Sigmoid colon (tissue), 6 donors: ENCODE measurements at regions not wholly inside any gene's neighbourhood (a gene's known extent, or its start where the extent isn't known, plus 50 kb on each side); places are given as distances from the start of the nearest gene placed in this dataset.

Experiments used
- DNase-seq: peaks from one replicate; pipeline ENCODE4 v3.0.0-alpha.2; 2019
- H3K27ac ChIP-seq, 4 donors: fragments of 200-600 bp; sonication (generic); one replicate each; pipeline ENCODE4 v1.5.1; 2016 to 2019; ENCODE audit warnings: mild to moderate bottlenecking in 1 of 4
- H3K27me3 ChIP-seq, 3 donors: fragments of 200-600 bp; sonication (generic); one replicate each; pipeline ENCODE4 v1.5.1; 2019; ENCODE audit warnings: mild to moderate bottlenecking in 1 of 3
- H3K36me3 ChIP-seq, 4 donors: fragments of 200-600 bp; sonication (generic); one replicate each; pipeline ENCODE4 v1.5.1; 2016 to 2019
- H3K4me1 ChIP-seq, 4 donors: fragments of 200-600 bp; sonication (generic); one replicate each; pipeline ENCODE4 v1.5.1; 2017 to 2019
- H3K4me3 ChIP-seq, 4 donors: fragments of 200-600 bp; sonication (generic); one replicate each; pipeline ENCODE4 v1.5.1; 2017 to 2019; ENCODE audit warnings: mild to moderate bottlenecking in 2 of 4, moderate library complexity in 1 of 4
- H3K9me3 ChIP-seq, 4 donors: fragments of 200-600 bp in 3 of 4; sonication (generic) in 3 of 4; one replicate each; pipeline versions ENCODE4 v1.5.1 to v1.6.1; 2013 to 2019
- CTCF ChIP-seq, 4 experiments: fragments of 450-650 bp in 3 of 4; fragments of 200-600 bp in 1 of 4; IDR thresholded peaks; one replicate each; pipeline ENCODE4 v1.5.1; 2016 to 2019; ENCODE audit warnings: antibody characterized with exemption in 4 of 4, mild to moderate bottlenecking in 3 of 4, moderate library complexity in 2 of 4
- EP300 ChIP-seq, 4 donors: sonication (generic); formaldehyde crosslinking; IDR thresholded peaks; one replicate each; pipeline ENCODE4 v1.6.1; 2017; ENCODE audit warnings: antibody characterized with exemption in 4 of 4
- POLR2A ChIP-seq, 2 donors: fragments of 450-650 bp; IDR thresholded peaks; one replicate each; pipeline ENCODE4 v1.6.1; 2016; ENCODE audit warnings: antibody characterized with exemption in 2 of 2, mild to moderate bottlenecking in 2 of 2, moderate library complexity in 2 of 2
- POLR2AphosphoS5 ChIP-seq, 4 donors: sonication (generic); formaldehyde crosslinking; IDR thresholded peaks; one replicate each; pipeline ENCODE4 v1.6.1; 2017; ENCODE audit warnings: antibody characterized with exemption in 4 of 4
- WGBS, 2 donors: extraction: QIAGEN DNeasy Blood & Tissue Kit; methylation state at CpG; one replicate each; pipeline ENCODE4 v1.1.7; 2013; 5-methylcytosine and 5-hydroxymethylcytosine counted together
- intact Hi-C: fragments of 100-400 bp; cut with DNase I; formaldehyde crosslinking; loops from one replicate; pipeline ENCODE4 v1.15.1; 2023
- donor health status: healthy with polysubstance abuse.
- donor health status: healthy.

GRCh38 chr12:89289720-89290119 lies 62.6 kb downstream of the DUSP6 start:
- Histone ChIP-seq H3K9me3 (no peaks in the 10 kb centered on the region), H3K36me3 (no peaks in the 10 kb centered on the region), H3K27me3 (no peaks in the 10 kb centered on the region), H3K4me3 (no peak overlapping the region), H3K27ac (no peak overlapping the region), H3K4me1 (no peaks in the 10 kb centered on the region)
- 74 to 95% methylated on average over 1 of the region's 1 CpG for WGBS, 2 donors
- TF ChIP-seq EP300 (IDR thresholded peaks at IDR 0.05): no peak
- no peak for TF ChIP-seq POLR2A (IDR thresholded peaks at IDR 0.05)
- DNase-seq: no peak
- intact Hi-C loops: no loop called here

- DNase-seq: no peak
- Histone ChIP-seq H3K4me3 (no peak overlapping the region), H3K36me3 (no peaks in the 10 kb centered on the region), H3K27ac (no peak overlapping the region), H3K27me3 (no peaks in the 10 kb centered on the region), H3K9me3 (no peaks in the 10 kb centered on the region), H3K4me1 (no peaks in the 10 kb centered on the region)
- TF ChIP-seq POLR2AphosphoS5 (IDR thresholded peaks at IDR 0.05): no peak
- TF ChIP-seq POLR2A (IDR thresholded peaks at IDR 0.05): no peak
- TF ChIP-seq EP300 (IDR thresholded peaks at IDR 0.05): no peak
- no peak for TF ChIP-seq CTCF (IDR thresholded peaks at IDR 0.05)
- intact Hi-C loops: no loop called here
These were observed 63.3 kb downstream of the DUSP6 start for GRCh38 chr12:89288959-89289358.

GRCh38 chr12:89286501-89286900 lies 65.8 kb downstream of the DUSP6 start:
- no peaks in the 10 kb centered on the region for H3K27me3 ChIP-seq
- no peaks in the 10 kb centered on the region for H3K9me3 ChIP-seq
- 64 to 83% methylated on average over 3 of the region's 3 CpGs for WGBS, 2 donors
- TF ChIP-seq EP300 (IDR thresholded peaks at IDR 0.05): no peak
- TF ChIP-seq POLR2AphosphoS5 (IDR thresholded peaks at IDR 0.05): no peak
- H3K4me3 ChIP-seq: no peak overlapping the region
- no peak for DNase-seq
- no peaks in the 10 kb centered on the region for H3K36me3 ChIP-seq
- intact Hi-C loops: no loop called here
- no peaks in the 10 kb centered on the region for H3K4me1 ChIP-seq
- no peak overlapping the region for H3K27ac ChIP-seq

GRCh38 chr12:89281539-89281867 lies 70.8 kb downstream of the DUSP6 start:
- no peak for TF ChIP-seq EP300 (IDR thresholded peaks at IDR 0.05)
- no peak for TF ChIP-seq POLR2A (IDR thresholded peaks at IDR 0.05)
- TF ChIP-seq POLR2AphosphoS5 (IDR thresholded peaks at IDR 0.05): no peak
- TF ChIP-seq CTCF (IDR thresholded peaks at IDR 0.05): no peak
- Histone ChIP-seq H3K27ac (peak overlapping the region in 1 of 4 donors; percentile 2), H3K4me1 (no peaks in the 10 kb centered on the region), H3K27me3 (no peaks in the 10 kb centered on the region), H3K9me3 (no peaks in the 10 kb centered on the region), H3K4me3 (no peak overlapping the region), H3K36me3 (no peaks in the 10 kb centered on the region)
- no peak for DNase-seq
- intact Hi-C loops: no loop called here
- WGBS, 2 donors: 96 to 97% methylated on average over 4 of the region's 4 CpGs

GRCh38 chr12:89280833-89281538 lies 71.3 kb downstream of the DUSP6 start:
- Histone ChIP-seq H3K27me3 (no peaks in the 10 kb centered on the region), H3K36me3 (no peaks in the 10 kb centered on the region), H3K4me3 (no peak overlapping the region), H3K9me3 (no peaks in the 10 kb centered on the region), H3K4me1 (no peaks in the 10 kb centered on the region), H3K27ac (peak overlapping the region in 1 of 4 donors; percentile 2)
- 48 to 64% methylated on average over 5 of the region's 5 CpGs for WGBS, 2 donors
- intact Hi-C loops: no loop called here
- no peak for TF ChIP-seq POLR2A (IDR thresholded peaks at IDR 0.05)
- no peak for TF ChIP-seq EP300 (IDR thresholded peaks at IDR 0.05)
- no peak for TF ChIP-seq CTCF (IDR thresholded peaks at IDR 0.05)
- TF ChIP-seq POLR2AphosphoS5 (IDR thresholded peaks at IDR 0.05): no peak
- no peak for DNase-seq

GRCh38 chr12:89279499-89279898 lies 72.8 kb downstream of the DUSP6 start:
- 91 to 92% methylated on average over 4 of the region's 4 CpGs for WGBS, 2 donors
- Histone ChIP-seq H3K9me3 (no peaks in the 10 kb centered on the region), H3K27ac (no peak overlapping the region), H3K36me3 (no peaks in the 10 kb centered on the region), H3K27me3 (no peaks in the 10 kb centered on the region), H3K4me3 (no peak overlapping the region), H3K4me1 (no peaks in the 10 kb centered on the region)
- no peak for DNase-seq
- intact Hi-C loops: no loop called here
- TF ChIP-seq CTCF (IDR thresholded peaks at IDR 0.05): no peak
- no peak for TF ChIP-seq POLR2A (IDR thresholded peaks at IDR 0.05)
- no peak for TF ChIP-seq EP300 (IDR thresholded peaks at IDR 0.05)
- no peak for TF ChIP-seq POLR2AphosphoS5 (IDR thresholded peaks at IDR 0.05)
